Stomach (tissue), 4 donors: ENCODE measurements at regions not wholly inside any gene's neighbourhood (a gene's known extent, or its start where the extent isn't known, plus 50 kb on each side); places are given as distances from the start of the nearest gene placed in this dataset.

Experiments used
- EP300 ChIP-seq: sonication (generic); formaldehyde crosslinking; IDR thresholded peaks from one replicate; pipeline ENCODE4 v1.6.1; 2017; ENCODE audit warnings: antibody characterized with exemption
- POLR2A ChIP-seq, 4 donors: fragments of 450-650 bp; IDR thresholded peaks; one replicate each; pipeline ENCODE4 v1.6.1; 2016; ENCODE audit warnings: antibody characterized with exemption in 4 of 4, control low read depth in 2 of 4, mild to moderate bottlenecking in 1 of 4, moderate library complexity in 1 of 4
- TF ChIP-seq, protein P1 (sequence below), 7 experiments: fragments of 450-650 bp in 4 of 7; fragments of 200-600 bp in 3 of 7; sonication (generic) in 3 of 7; IDR thresholded peaks; one replicate each; pipeline ENCODE4 v1.5.1; 2016 to 2019; ENCODE audit warnings: antibody characterized with exemption in 7 of 7, control low read depth in 2 of 7, mild to moderate bottlenecking in 1 of 7

DNA sequence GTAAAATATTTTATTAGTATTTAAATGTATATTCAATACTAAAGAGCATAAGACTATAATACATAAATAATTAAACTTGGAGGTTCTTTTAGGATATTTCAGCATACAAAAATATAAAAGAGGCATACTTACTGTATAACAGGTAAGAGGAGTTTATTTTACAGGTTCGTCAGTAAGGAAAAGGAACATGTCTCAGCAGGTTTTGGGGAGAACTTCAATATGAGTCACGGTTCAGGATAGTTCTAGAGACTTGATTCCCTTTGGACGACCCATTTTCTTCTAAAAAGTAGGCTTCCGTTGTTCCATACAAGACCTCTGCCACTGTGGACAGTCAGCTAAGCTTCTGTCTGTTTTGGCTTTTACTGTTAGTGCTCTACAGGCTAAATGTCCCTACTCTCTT, 181.1 kb downstream of the ALX1 start:
- TF ChIP-seq, protein P1, sequence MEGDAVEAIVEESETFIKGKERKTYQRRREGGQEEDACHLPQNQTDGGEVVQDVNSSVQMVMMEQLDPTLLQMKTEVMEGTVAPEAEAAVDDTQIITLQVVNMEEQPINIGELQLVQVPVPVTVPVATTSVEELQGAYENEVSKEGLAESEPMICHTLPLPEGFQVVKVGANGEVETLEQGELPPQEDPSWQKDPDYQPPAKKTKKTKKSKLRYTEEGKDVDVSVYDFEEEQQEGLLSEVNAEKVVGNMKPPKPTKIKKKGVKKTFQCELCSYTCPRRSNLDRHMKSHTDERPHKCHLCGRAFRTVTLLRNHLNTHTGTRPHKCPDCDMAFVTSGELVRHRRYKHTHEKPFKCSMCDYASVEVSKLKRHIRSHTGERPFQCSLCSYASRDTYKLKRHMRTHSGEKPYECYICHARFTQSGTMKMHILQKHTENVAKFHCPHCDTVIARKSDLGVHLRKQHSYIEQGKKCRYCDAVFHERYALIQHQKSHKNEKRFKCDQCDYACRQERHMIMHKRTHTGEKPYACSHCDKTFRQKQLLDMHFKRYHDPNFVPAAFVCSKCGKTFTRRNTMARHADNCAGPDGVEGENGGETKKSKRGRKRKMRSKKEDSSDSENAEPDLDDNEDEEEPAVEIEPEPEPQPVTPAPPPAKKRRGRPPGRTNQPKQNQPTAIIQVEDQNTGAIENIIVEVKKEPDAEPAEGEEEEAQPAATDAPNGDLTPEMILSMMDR (IDR thresholded peaks at IDR 0.05), result no peak
- TF ChIP-seq EP300 (no peak), POLR2A (IDR thresholded peaks at IDR 0.05) (no peak)
